WI38 (cell line): ENCODE measurements at regions not wholly inside any gene's neighbourhood (a gene's known extent, or its start where the extent isn't known, plus 50 kb on each side); places are given as distances from the start of the nearest gene placed in this dataset.

Experiments
- H3K4me3 ChIP-seq: 2 replicates; pipeline ENCODE4 v1.5.1; 2011; ENCODE audit warnings: low read depth, mild to moderate bottlenecking, control low read depth, low read length
- CTCF ChIP-seq: IDR thresholded peaks from 2 replicates; pipeline ENCODE4 v1.5.1; 2012; ENCODE audit warnings: low read depth, mild to moderate bottlenecking, control low read depth, low read length

GRCh38 chr2:15058721-15059157 is 426.2 kb downstream of the LRATD1 start:
- no peak overlapping the region for H3K4me3 ChIP-seq
- TF ChIP-seq CTCF, result no peak

GRCh38 chr2:15059870-15060512 is 427.5 kb downstream of the LRATD1 start:
- TF ChIP-seq CTCF, result no peak

GRCh38 chr2:15061268-15061667 is 428.8 kb downstream of the LRATD1 start:
- no peak for TF ChIP-seq CTCF
- H3K4me3 ChIP-seq, result no peak overlapping the region

More at GRCh38 chr2:15059870-15060512, 427.5 kb downstream of the LRATD1 start:
- no peak overlapping the region for H3K4me3 ChIP-seq

- no peak overlapping the region for H3K4me3 ChIP-seq
- TF ChIP-seq CTCF, result no peak
Measured at GRCh38 chr2:15066138-15066537, 433.6 kb downstream of the LRATD1 start.

GRCh38 chr2:15069149-15069548 is 436.6 kb downstream of the LRATD1 start:
- no peak overlapping the region for H3K4me3 ChIP-seq
- no peak for TF ChIP-seq CTCF

- H3K4me3 ChIP-seq, result no peak overlapping the region
- no peak for TF ChIP-seq CTCF
Measured at GRCh38 chr2:15072836-15073235, 440.3 kb downstream of the LRATD1 start.

GRCh38 chr2:15073664-15074063 is 441.1 kb downstream of the LRATD1 start:
- H3K4me3 ChIP-seq, result no peak overlapping the region

More at GRCh38 chr2:15073664-15074063, 441.1 kb downstream of the LRATD1 start:
- TF ChIP-seq CTCF, result no peak
